ENCODE measurements at regions not wholly inside any gene's neighbourhood (a gene's known extent, or its start where the extent isn't known, plus 50 kb on each side); places are given as distances from the start of the nearest gene placed in this dataset.

- no peaks in the 10 kb centered on the region for H4K20me1 ChIP-seq (ENCODE audit: control insufficient read depth, extremely low read depth, insufficient read depth, low read length)
- DNase-seq (ENCODE audit: low read depth in 2 of 2), result no peak
- no peak overlapping the region for H2AFZ ChIP-seq (ENCODE audit: low read length)
- TF ChIP-seq, protein P1, sequence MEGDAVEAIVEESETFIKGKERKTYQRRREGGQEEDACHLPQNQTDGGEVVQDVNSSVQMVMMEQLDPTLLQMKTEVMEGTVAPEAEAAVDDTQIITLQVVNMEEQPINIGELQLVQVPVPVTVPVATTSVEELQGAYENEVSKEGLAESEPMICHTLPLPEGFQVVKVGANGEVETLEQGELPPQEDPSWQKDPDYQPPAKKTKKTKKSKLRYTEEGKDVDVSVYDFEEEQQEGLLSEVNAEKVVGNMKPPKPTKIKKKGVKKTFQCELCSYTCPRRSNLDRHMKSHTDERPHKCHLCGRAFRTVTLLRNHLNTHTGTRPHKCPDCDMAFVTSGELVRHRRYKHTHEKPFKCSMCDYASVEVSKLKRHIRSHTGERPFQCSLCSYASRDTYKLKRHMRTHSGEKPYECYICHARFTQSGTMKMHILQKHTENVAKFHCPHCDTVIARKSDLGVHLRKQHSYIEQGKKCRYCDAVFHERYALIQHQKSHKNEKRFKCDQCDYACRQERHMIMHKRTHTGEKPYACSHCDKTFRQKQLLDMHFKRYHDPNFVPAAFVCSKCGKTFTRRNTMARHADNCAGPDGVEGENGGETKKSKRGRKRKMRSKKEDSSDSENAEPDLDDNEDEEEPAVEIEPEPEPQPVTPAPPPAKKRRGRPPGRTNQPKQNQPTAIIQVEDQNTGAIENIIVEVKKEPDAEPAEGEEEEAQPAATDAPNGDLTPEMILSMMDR (conservative IDR thresholded peaks at IDR 0.05 in 1 of 2, IDR thresholded peaks at IDR 0.05 in 1 of 2; ENCODE audit: low read depth in 1 of 2, low read length in 2 of 2), result no peak
- TF ChIP-seq EZH2 (IDR thresholded peaks at IDR 0.05; ENCODE audit: low read length, missing control alignments), result no peak
- no peaks in the 10 kb centered on the region for H3K79me2 ChIP-seq (ENCODE audit: control insufficient read depth, insufficient read depth, low read length)
- no peak overlapping the region for H3K27ac ChIP-seq (ENCODE audit: insufficient read depth, low read length)
- no peaks in the 10 kb centered on the region for H3K36me3 ChIP-seq (ENCODE audit: control insufficient read depth, insufficient read depth, low read length)
- no peak overlapping the region for H3K9ac ChIP-seq (ENCODE audit: insufficient read depth, low read length)
- H3K4me3 ChIP-seq (replicated peaks in 1 of 4; ENCODE audit: control extremely low read depth in 1 of 4, insufficient read depth in 1 of 4, low read depth in 3 of 4, low read length in 4 of 4), result no peak overlapping the region
- no peaks in the 10 kb centered on the region for H3K4me1 ChIP-seq (ENCODE audit: control insufficient read depth, extremely low read depth, insufficient read depth, low read length)
- no peak overlapping the region for H3K4me2 ChIP-seq (ENCODE audit: extremely low read depth, insufficient read depth, low read length)
- H3K9me3 ChIP-seq (ENCODE audit: control insufficient read depth, insufficient read depth, low read depth, low read length), result no peaks in the 10 kb centered on the region
- H3K27me3 ChIP-seq (ENCODE audit: control insufficient read depth, insufficient read depth, low read length), result no peaks in the 10 kb centered on the region
These were observed 299.4 kb upstream of the ANO5 start for GRCh38 chr11:21893565-21893867.

DNA sequence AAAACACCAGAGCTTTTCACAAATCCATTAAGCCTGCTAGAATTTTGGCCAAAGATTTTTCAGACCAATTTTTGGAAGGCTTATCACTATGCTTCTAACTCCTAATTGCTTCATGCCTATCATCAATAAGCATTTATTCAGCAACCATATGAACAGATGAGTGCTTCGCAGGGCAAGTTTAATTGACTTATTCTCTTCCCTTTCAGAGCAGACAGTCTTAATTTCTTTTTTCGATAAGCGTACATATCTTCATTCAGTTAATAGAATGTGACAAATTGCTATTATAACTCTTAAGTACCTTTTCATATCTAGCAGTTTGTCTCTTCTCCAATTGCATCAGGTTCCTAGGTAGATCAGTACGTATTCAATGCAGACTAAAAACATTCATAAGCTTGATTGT lies 298.4 kb upstream of the ANO5 start:
- Histone ChIP-seq H4K20me1 (ENCODE audit: control insufficient read depth, extremely low read depth, insufficient read depth, low read length) (no peaks in the 10 kb centered on the region), H3K79me2 (ENCODE audit: control insufficient read depth, insufficient read depth, low read length) (no peaks in the 10 kb centered on the region), H3K9ac (ENCODE audit: insufficient read depth, low read length) (no peak overlapping the region), H3K4me1 (ENCODE audit: control insufficient read depth, extremely low read depth, insufficient read depth, low read length) (no peaks in the 10 kb centered on the region), H3K4me3 (replicated peaks in 1 of 4; ENCODE audit: control extremely low read depth in 1 of 4, insufficient read depth in 1 of 4, low read depth in 3 of 4, low read length in 4 of 4) (no peak overlapping the region), H3K36me3 (ENCODE audit: control insufficient read depth, insufficient read depth, low read length) (no peaks in the 10 kb centered on the region), H3K4me2 (ENCODE audit: extremely low read depth, insufficient read depth, low read length) (no peak overlapping the region), H3K27me3 (ENCODE audit: control insufficient read depth, insufficient read depth, low read length) (no peaks in the 10 kb centered on the region), H3K9me3 (ENCODE audit: control insufficient read depth, insufficient read depth, low read depth, low read length) (no peaks in the 10 kb centered on the region), H2AFZ (ENCODE audit: low read length) (no peak overlapping the region), H3K27ac (ENCODE audit: insufficient read depth, low read length) (no peak overlapping the region)
- TF ChIP-seq, protein P1 (conservative IDR thresholded peaks at IDR 0.05 in 1 of 2, IDR thresholded peaks at IDR 0.05 in 1 of 2; ENCODE audit: low read depth in 1 of 2, low read length in 2 of 2), result no peak
- TF ChIP-seq EZH2 (IDR thresholded peaks at IDR 0.05; ENCODE audit: low read length, missing control alignments), result no peak
- no peak for DNase-seq (ENCODE audit: low read depth in 2 of 2)

DNA sequence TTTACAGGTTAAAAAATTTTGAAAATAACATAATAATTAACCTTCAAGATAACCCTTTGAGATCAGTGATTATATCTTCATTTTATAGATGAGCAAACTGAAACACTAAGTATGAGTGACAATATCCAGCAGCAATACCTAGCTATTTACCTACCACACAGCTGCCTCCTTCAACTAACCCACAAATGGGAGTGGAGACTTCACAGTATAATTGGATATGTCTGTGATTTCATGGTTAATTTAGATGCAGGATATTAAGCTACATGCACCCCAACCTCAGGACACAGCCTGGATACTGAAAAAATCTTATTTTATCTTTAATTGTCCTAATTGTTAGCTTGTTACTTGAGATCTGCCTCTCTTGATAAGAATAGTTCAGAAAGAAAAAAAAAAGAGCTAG lies 297.2 kb upstream of the ANO5 start:
- Histone ChIP-seq H2AFZ (ENCODE audit: low read length) (no peak overlapping the region), H3K4me3 (replicated peaks in 1 of 4; ENCODE audit: control extremely low read depth in 1 of 4, insufficient read depth in 1 of 4, low read depth in 3 of 4, low read length in 4 of 4) (no peak overlapping the region), H3K4me1 (ENCODE audit: control insufficient read depth, extremely low read depth, insufficient read depth, low read length) (no peaks in the 10 kb centered on the region), H3K4me2 (ENCODE audit: extremely low read depth, insufficient read depth, low read length) (no peak overlapping the region), H3K79me2 (ENCODE audit: control insufficient read depth, insufficient read depth, low read length) (no peaks in the 10 kb centered on the region), H3K27ac (ENCODE audit: insufficient read depth, low read length) (no peak overlapping the region), H3K27me3 (ENCODE audit: control insufficient read depth, insufficient read depth, low read length) (no peaks in the 10 kb centered on the region), H3K9ac (ENCODE audit: insufficient read depth, low read length) (no peak overlapping the region), H3K36me3 (ENCODE audit: control insufficient read depth, insufficient read depth, low read length) (no peaks in the 10 kb centered on the region), H3K9me3 (ENCODE audit: control insufficient read depth, insufficient read depth, low read depth, low read length) (no peaks in the 10 kb centered on the region), H4K20me1 (ENCODE audit: control insufficient read depth, extremely low read depth, insufficient read depth, low read length) (no peaks in the 10 kb centered on the region)
- TF ChIP-seq EZH2 (IDR thresholded peaks at IDR 0.05; ENCODE audit: low read length, missing control alignments), result no peak
- TF ChIP-seq, protein P1 (conservative IDR thresholded peaks at IDR 0.05 in 1 of 2, IDR thresholded peaks at IDR 0.05 in 1 of 2; ENCODE audit: low read depth in 1 of 2, low read length in 2 of 2), result no peak
- no peak for DNase-seq (ENCODE audit: low read depth in 2 of 2)
